Erythroblast (primary cell): ENCODE measurements at regions not wholly inside any gene's neighbourhood (a gene's known extent, or its start where the extent isn't known, plus 50 kb on each side); places are given as distances from the start of the nearest gene placed in this dataset.

Experiments
- GATA1 ChIP-seq: IDR thresholded peaks from 2 replicates; pipeline ENCODE4 v1.6.1; 2011; ENCODE audit warnings: low read depth, mild to moderate bottlenecking, control low read depth, low read length, moderate library complexity
- POLR2A ChIP-seq: IDR thresholded peaks from 2 replicates; pipeline ENCODE4 v1.6.1; 2011; ENCODE audit warnings: mild to moderate bottlenecking, low read length

GRCh38 chr1:190588424-190588823, 110.8 kb upstream of the BRINP3 start:
- TF ChIP-seq POLR2A, result no peak
- no peak for TF ChIP-seq GATA1
